Hepatocyte (in vitro differentiated cells): ENCODE measurements at regions not wholly inside any gene's neighbourhood (a gene's known extent, or its start where the extent isn't known, plus 50 kb on each side); places are given as distances from the start of the nearest gene placed in this dataset.

ENCODE experiments used
- CTCF ChIP-seq: fragments of 200-600 bp; sonication (generic); IDR thresholded peaks from 2 replicates; pipeline ENCODE4 v1.5.1; 2016; ENCODE audit warnings: antibody characterized with exemption, mild to moderate bottlenecking; ENCODE audit not compliant: poor library complexity
- EZH2phosphoT487 ChIP-seq: fragments of 200-600 bp; sonication (generic); IDR thresholded peaks from one replicate; pipeline ENCODE4 v1.6.1; 2018; ENCODE audit warnings: antibody characterized with exemption, mild to moderate bottlenecking, low read depth, moderate library complexity; ENCODE audit not compliant: unreplicated experiment, severe bottlenecking

DNA sequence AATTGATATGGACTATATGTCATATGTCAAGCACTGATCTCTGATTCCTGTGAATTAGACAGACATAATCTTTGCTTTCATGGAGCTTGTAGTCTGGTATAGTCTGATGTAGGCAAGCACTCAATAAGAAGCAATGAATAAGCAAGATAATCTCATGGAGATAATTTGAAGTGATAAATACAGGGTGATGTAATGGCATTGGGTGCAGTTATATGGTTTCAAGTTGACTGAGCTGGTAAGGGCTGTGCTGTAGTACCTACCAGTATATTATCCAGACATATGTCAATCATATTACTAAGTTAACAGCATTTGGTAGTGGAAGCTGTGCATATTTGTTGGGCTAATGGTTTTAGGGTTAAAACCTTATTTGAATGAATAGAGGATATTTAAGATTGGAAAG lies 117.5 kb upstream of the PRPS1L1 start:
- TF ChIP-seq CTCF (no peak), EZH2phosphoT487 (no peak)
